Mesendoderm (in vitro differentiated cells): ENCODE measurements at regions not wholly inside any gene's neighbourhood (a gene's known extent, or its start where the extent isn't known, plus 50 kb on each side); places are given as distances from the start of the nearest gene placed in this dataset.
A peak's percentile ranks its signal among the peaks of the same experiment; 100 is the strongest.

Source experiments
- DNase-seq: peaks from one replicate; pipeline ENCODE4 v3.0.0; 2013
- H2AK5ac ChIP-seq: 2 replicates; pipeline ENCODE4 v1.6.1; 2013; ENCODE audit warnings: low read length, inconsistent platforms
- H2BK120ac ChIP-seq: 2 replicates; pipeline ENCODE4 v1.6.1; 2013; ENCODE audit warnings: low read depth, mild to moderate bottlenecking, low read length, moderate library complexity, mixed read lengths
- H2BK15ac ChIP-seq: replicated peaks from 2 replicates; pipeline ENCODE4 v1.6.1; 2013; ENCODE audit warnings: low read depth, mild to moderate bottlenecking, moderate library complexity
- H2BK5ac ChIP-seq: 2 replicates; pipeline ENCODE4 v1.6.1; 2013; ENCODE audit warnings: low read length, inconsistent platforms
- H3K18ac ChIP-seq: 2 replicates; pipeline ENCODE4 v1.6.1; 2013; ENCODE audit warnings: mild to moderate bottlenecking, low read length, mixed read lengths
- H3K23ac ChIP-seq: one replicate; pipeline ENCODE4 v1.6.1; 2013; ENCODE audit warnings: low read length
- H3K27ac ChIP-seq: 2 replicates; pipeline ENCODE4 v1.5.1; 2013; ENCODE audit warnings: low read depth, mild to moderate bottlenecking, inconsistent platforms, low read length, moderate library complexity
- H3K27me3 ChIP-seq: 2 replicates; pipeline ENCODE4 v1.6.1; 2013; ENCODE audit warnings: low read length, control low read depth, mild to moderate bottlenecking, inconsistent platforms; ENCODE audit not compliant: insufficient read depth, poor library complexity
- H3K36me3 ChIP-seq: 2 replicates; pipeline ENCODE4 v1.6.1; 2013; ENCODE audit warnings: low read length, inconsistent platforms; ENCODE audit not compliant: control insufficient read depth, insufficient read depth
- H3K4ac ChIP-seq: one replicate; pipeline ENCODE4 v1.6.1; 2013; ENCODE audit warnings: low read depth, mild to moderate bottlenecking, low read length, moderate library complexity
- H3K4me1 ChIP-seq: 2 replicates; pipeline ENCODE4 v1.6.1; 2013; ENCODE audit warnings: low read depth, low read length, inconsistent platforms; ENCODE audit not compliant: control insufficient read depth
- H3K4me2 ChIP-seq: 2 replicates; pipeline ENCODE4 v1.6.1; 2013; ENCODE audit warnings: low read length
- H3K4me3 ChIP-seq: 2 replicates; pipeline ENCODE4 v1.5.1; 2013; ENCODE audit warnings: mild to moderate bottlenecking, low read length
- H3K56ac ChIP-seq: one replicate; pipeline ENCODE4 v1.6.1; 2013; ENCODE audit warnings: low read length
- H3K79me1 ChIP-seq: 2 replicates; pipeline ENCODE4 v1.6.1; 2013; ENCODE audit warnings: low read length, inconsistent platforms
- H3K79me2 ChIP-seq: 2 replicates; pipeline ENCODE4 v1.6.1; 2013; ENCODE audit warnings: mild to moderate bottlenecking, low read length; ENCODE audit not compliant: control insufficient read depth, insufficient read depth
- H3K9ac ChIP-seq: 2 replicates; pipeline ENCODE4 v1.6.1; 2013; ENCODE audit warnings: low read length, inconsistent platforms
- H4K5ac ChIP-seq: one replicate; pipeline ENCODE4 v1.6.1; 2013; ENCODE audit warnings: low read length
- H4K8ac ChIP-seq: one replicate; pipeline ENCODE4 v1.6.1; 2013; ENCODE audit warnings: low read depth, mild to moderate bottlenecking, control low read depth, low read length, moderate library complexity
- WGBS: extraction: QIAGEN DNeasy Blood & Tissue Kit; methylation state at CpG from one replicate; pipeline ENCODE4 v1.1.7; 2013; ENCODE audit warnings: low lambda C conversion rate, missing lambda C conversion rate; ENCODE audit not compliant: insufficient coverage; ENCODE audit errors: extremely low coverage; 5-methylcytosine and 5-hydroxymethylcytosine counted together

DNA sequence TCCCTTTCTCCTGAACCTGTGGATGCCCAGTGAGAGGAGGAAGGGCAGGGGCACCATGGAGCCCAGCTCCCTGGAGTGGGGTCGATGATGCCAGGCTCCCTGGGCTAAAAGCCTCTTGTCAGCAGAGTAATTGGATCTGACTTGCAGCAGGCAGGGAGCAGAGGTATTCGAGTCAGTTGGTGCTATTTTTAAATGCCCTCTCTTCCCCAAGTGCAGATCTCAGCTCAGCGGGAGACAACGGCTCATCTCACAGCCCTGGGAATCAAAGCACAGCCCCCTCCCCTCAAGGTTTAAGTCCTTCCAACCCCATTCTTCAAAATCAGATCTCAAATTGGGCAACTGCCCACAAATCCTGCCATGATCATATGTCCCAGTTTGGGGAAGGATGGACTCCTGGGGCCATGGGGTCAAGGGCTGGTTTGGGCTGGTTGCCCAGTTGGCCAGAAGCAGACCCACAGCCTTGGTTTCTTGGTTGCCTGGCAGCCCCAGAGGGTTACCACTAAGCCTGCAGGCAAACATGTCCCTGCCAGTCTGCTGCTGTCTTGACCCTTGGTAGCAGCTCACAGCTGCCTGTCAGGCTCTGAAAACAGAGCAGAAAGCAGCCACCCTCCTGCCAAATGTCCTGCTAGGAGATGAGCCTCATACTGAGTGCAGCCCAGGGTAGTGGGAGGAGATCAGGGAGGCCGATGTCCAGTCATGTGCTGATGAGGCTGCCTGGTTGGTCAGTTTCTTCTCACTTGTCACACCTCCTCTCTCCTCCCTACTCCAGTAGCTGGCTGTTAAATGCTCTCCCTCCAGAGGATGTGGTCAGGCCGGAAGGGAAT is 244.9 kb downstream of the LOXHD1 start:
- Histone ChIP-seq H2BK120ac (no peak overlapping the region), H3K56ac (peak overlapping the region; percentile 51), H3K4me1 (peaks cover 38% of the 10 kb centered on the region), H2BK5ac (peak overlapping the region; percentile 12), H3K4me3 (no peak overlapping the region), H2BK15ac (no peak overlapping the region), H3K9ac (no peak overlapping the region), H3K79me2 (no peaks in the 10 kb centered on the region), H3K4me2 (no peak overlapping the region), H3K36me3 (no peaks in the 10 kb centered on the region), H4K5ac (no peak overlapping the region), H3K27me3 (no peaks in the 10 kb centered on the region), H3K23ac (no peak overlapping the region), H3K4ac (no peak overlapping the region), H3K79me1 (no peaks in the 10 kb centered on the region), H4K8ac (no peak overlapping the region), H3K27ac (no peak overlapping the region), H3K18ac (peak overlapping the region; percentile 23), H2AK5ac (peak overlapping the region; percentile 57)
- no CpG with 5 or more reads among the region's 6 CpGs for WGBS
- DNase-seq = peak; percentile 84

DNA sequence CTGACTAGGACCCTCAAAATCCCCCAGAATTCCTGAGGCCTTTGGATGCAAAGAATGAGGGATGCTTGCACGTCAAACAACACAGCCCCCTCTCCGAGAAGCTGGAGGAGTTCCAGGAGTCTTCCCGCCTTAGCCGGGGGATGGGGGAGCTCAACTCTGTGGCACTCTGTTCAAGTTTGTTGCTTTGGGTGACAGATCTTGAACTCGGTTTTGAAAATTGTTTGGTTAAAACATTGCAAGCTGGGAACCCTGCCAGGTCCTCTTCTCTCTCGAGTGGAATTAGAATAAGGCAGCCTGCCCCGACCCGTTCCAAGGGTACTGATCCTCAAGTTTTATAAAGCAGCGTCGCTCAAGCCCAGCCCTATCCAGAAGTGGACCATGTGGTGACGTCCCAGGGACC is 244.1 kb downstream of the LOXHD1 start:
- no CpG with 5 or more reads among the region's 11 CpGs for WGBS
- no peak overlapping the region for H3K27ac ChIP-seq
- peaks cover 38% of the 10 kb centered on the region for H3K4me1 ChIP-seq
- no peak overlapping the region for H2BK120ac ChIP-seq
- H2BK5ac ChIP-seq = no peak overlapping the region
- H2BK15ac ChIP-seq = no peak overlapping the region
- no peak overlapping the region for H3K56ac ChIP-seq
- H3K4me2 ChIP-seq = no peak overlapping the region
- H4K8ac ChIP-seq = no peak overlapping the region
- H3K36me3 ChIP-seq = no peaks in the 10 kb centered on the region
- H3K4me3 ChIP-seq = no peak overlapping the region
- H4K5ac ChIP-seq = no peak overlapping the region
- H3K4ac ChIP-seq = no peak overlapping the region
- H3K79me1 ChIP-seq = no peaks in the 10 kb centered on the region
- no peak overlapping the region for H3K18ac ChIP-seq
- H2AK5ac ChIP-seq = no peak overlapping the region
- DNase-seq = no peak
- H3K23ac ChIP-seq = no peak overlapping the region
- H3K27me3 ChIP-seq = no peaks in the 10 kb centered on the region
- no peak overlapping the region for H3K9ac ChIP-seq
- H3K79me2 ChIP-seq = no peaks in the 10 kb centered on the region

DNA sequence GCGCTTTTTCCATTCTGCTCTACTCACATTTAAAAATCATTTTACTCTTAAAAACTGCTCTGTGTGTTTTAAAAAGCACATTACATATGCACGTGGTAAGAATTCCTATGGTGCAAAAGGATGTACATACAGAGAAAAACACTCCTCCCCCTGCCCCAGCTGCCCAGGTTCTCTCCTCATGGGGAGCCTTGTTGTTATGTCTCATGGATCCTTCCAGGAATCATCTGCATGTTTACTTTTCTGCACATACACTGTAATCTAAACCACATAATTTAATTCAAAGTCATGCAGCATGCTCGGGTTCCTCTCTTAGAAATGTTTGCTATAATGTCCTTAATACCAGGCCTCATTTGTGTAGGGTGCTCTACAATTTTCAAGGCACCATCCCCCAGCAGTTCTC is 243.3 kb downstream of the LOXHD1 start:
- H3K27ac ChIP-seq = no peak overlapping the region
- no peak overlapping the region for H3K18ac ChIP-seq
- no peak overlapping the region for H3K9ac ChIP-seq
- WGBS = no CpG with 5 or more reads among the region's 3 CpGs
- H3K4me1 ChIP-seq = peaks cover 37% of the 10 kb centered on the region
- H3K23ac ChIP-seq = no peak overlapping the region
- H2AK5ac ChIP-seq = no peak overlapping the region
- H3K79me1 ChIP-seq = no peaks in the 10 kb centered on the region
- H2BK120ac ChIP-seq = no peak overlapping the region
- H2BK15ac ChIP-seq = no peak overlapping the region
- no peaks in the 10 kb centered on the region for H3K36me3 ChIP-seq
- no peak overlapping the region for H3K4me3 ChIP-seq
- H2BK5ac ChIP-seq = no peak overlapping the region
- no peaks in the 10 kb centered on the region for H3K79me2 ChIP-seq
- H4K5ac ChIP-seq = no peak overlapping the region
- H3K4me2 ChIP-seq = no peak overlapping the region
- DNase-seq = no peak
- H3K4ac ChIP-seq = no peak overlapping the region
- H4K8ac ChIP-seq = no peak overlapping the region
- no peaks in the 10 kb centered on the region for H3K27me3 ChIP-seq
- H3K56ac ChIP-seq = peak overlapping the region; percentile 43

DNA sequence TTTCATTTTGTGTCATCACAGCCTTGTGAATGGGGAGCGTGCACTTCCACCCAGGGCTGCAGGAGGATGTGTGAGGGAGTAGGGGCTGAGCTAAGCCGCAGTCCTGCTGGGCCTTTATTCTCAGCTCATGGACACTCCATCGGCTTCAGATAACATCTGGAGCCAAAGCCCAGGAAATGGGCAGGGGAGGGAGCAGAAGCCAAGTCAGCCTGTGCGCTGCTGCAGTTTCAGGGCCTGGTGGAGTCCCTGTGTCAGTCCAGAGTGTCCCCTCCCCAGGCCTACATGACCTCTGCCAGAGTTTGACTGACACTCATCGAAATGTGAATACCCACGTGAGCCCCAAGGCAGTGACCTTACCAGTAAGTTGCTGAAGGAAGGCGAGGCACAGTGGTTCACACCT is 242.2 kb downstream of the LOXHD1 start:
- H3K23ac ChIP-seq = no peak overlapping the region
- no peaks in the 10 kb centered on the region for H3K79me1 ChIP-seq
- peaks cover 35% of the 10 kb centered on the region for H3K4me1 ChIP-seq
- peak; percentile 90 for DNase-seq
- no peak overlapping the region for H2AK5ac ChIP-seq
- no peak overlapping the region for H3K27ac ChIP-seq
- peak overlapping the region; percentile 51 for H2BK5ac ChIP-seq
- no CpG with 5 or more reads among the region's 7 CpGs for WGBS
- H2BK120ac ChIP-seq = no peak overlapping the region
- no peaks in the 10 kb centered on the region for H3K27me3 ChIP-seq
- no peaks in the 10 kb centered on the region for H3K79me2 ChIP-seq
- no peak overlapping the region for H2BK15ac ChIP-seq
- peak overlapping the region; percentile 45 for H3K56ac ChIP-seq
- H3K18ac ChIP-seq = no peak overlapping the region
- H3K9ac ChIP-seq = no peak overlapping the region
- no peak overlapping the region for H4K8ac ChIP-seq
- H3K4ac ChIP-seq = no peak overlapping the region
- no peak overlapping the region for H3K4me3 ChIP-seq
- H3K36me3 ChIP-seq = no peaks in the 10 kb centered on the region
- no peak overlapping the region for H3K4me2 ChIP-seq
- no peak overlapping the region for H4K5ac ChIP-seq

DNA sequence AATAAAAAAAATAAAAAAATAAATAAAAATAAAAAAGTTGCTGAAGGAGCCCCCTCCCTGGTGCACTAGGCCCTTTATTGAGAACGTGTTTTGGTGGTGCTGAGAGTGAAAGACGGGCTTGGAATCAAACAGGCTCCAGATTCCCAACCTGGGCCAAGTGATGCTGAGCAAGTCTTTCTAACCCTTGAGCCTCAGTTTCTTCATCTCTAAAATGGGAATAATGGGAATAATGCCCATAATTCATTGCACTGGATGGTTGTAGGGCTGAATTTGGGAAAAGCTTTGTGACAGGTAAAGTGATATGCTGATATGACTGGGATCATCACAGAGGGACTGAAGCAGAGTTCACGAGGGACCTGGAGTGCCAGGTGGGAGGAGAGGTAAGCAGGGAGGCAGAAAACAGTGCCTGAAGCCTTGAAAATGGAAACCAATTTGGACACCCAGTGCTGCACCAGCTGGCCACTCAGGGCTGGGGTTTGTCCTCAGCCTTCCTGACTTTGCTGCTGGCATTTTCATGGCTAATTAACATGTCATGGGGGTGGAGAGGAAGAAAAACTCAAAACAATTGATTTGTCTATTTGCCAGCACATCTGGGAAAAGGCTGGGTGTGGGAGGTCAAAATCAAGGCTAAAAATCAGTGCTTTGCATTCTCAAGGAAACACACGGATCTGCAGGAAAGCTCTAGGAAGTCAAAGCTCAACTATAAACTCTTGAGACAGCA is 241.3 kb downstream of the LOXHD1 start:
- Histone ChIP-seq H2BK5ac (no peak overlapping the region), H3K27me3 (no peaks in the 10 kb centered on the region), H3K56ac (no peak overlapping the region), H3K79me1 (no peaks in the 10 kb centered on the region), H4K5ac (no peak overlapping the region), H3K36me3 (no peaks in the 10 kb centered on the region), H3K4me3 (no peak overlapping the region), H3K23ac (no peak overlapping the region), H4K8ac (no peak overlapping the region), H3K9ac (no peak overlapping the region), H2AK5ac (no peak overlapping the region), H3K4ac (no peak overlapping the region), H3K4me1 (peaks cover 35% of the 10 kb centered on the region), H3K79me2 (no peaks in the 10 kb centered on the region), H3K18ac (no peak overlapping the region), H3K4me2 (no peak overlapping the region), H3K27ac (no peak overlapping the region), H2BK15ac (no peak overlapping the region), H2BK120ac (no peak overlapping the region)
- no peak for DNase-seq
- WGBS = no CpG with 5 or more reads among the region's 4 CpGs
